HG02759 (cell line): ENCODE measurements at regions not wholly inside any gene's neighbourhood (a gene's known extent, or its start where the extent isn't known, plus 50 kb on each side); places are given as distances from the start of the nearest gene placed in this dataset.
A peak's percentile ranks its signal among the peaks of the same experiment; 100 is the strongest.
"Not testable (repeated sequence)": the region's sequence is repeated elsewhere in the genome, so short reads cannot be mapped to it uniquely, and the experiment has no call there.

ENCODE experiments used
- ATAC-seq: cut with Tn5 transposase; IDR thresholded peaks from one replicate; pipeline ENCODE4 v1.9.1; 2021; ENCODE audit warnings: mild to moderate bottlenecking, moderate library complexity; ENCODE audit not compliant: unreplicated experiment

DNA sequence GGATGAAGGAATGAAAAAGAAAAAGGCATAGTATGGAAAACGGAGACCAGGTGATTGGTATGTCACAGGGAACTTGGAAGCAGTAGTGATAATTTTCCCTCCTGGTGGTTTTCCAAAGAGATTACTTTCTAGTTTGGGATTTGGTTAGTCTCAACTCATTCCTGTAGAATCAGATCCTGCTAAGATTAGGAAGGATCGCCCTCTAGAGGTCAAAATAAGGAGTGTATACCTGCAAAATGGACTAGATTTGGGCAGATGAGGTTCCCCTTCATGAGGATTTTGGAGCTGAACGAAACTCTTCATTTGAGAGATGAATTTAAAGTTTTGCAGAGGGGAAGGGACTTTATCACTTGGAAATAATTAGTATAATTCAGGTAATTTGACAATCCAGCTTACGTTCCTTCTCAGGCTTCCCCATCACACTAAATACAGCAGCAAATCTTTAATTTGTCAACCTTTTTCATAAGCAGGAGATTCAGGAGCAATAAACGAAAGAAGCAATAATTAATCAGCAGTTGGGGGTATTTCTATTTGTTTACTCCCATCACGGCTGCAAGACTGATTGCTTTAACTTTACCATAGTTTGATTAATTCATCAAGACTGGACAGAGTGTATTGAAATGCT lies 65.2 kb downstream of the CCDC195 start:
- no peak for ATAC-seq

DNA sequence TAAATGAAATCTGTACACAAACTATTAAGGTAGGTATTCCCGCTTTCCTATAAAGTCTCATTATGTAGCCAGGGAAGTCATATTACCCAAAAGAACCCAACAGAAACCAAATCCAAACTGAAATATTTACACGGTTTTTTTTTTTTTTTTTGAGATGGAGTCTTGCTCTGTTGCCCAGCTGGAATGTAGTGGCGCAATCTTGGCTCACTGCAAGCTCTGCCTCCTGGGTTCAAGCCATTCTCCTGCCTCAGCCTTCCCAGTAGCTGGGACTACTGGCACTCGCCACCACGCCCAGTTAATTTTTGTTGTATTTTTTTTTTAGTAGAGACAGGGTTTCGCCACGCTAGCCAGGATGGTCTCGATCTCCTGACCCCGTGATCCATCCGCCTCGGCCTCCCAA lies 62.5 kb upstream of the CUL3 start:
- not testable (repeated sequence) for ATAC-seq

DNA sequence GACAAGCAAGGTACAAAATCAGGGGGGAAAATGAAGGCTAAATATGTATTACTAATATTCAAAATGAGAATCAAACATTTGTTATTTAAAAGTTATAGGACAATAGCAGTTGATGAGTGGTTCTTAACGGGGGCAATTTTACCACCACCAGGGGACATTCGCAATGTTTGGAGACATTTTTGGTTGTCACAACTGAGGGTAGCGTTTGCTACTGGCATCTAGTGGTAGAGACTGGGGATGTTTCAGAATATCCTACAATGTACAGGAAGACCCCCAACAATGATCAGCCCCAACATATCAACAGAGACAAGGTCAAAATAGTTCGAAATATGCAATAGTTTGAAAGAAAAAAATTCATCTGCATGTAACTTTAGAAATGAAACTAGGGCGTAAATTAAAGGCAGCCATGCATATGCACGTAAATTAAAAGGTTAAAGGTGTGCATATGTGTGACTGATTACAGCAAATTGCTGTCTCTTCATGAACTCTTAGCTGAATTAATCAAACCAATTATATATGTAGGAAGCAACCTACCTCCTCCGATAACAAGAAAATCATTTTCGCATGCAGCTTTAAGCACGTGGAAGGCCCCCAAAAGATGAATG lies 61.2 kb upstream of the CUL3 start:
- ATAC-seq: peak; percentile 61

- no peak for ATAC-seq
Measured at GRCh38 chr2:224645722-224646121, 60.6 kb upstream of the CUL3 start.

- ATAC-seq: no peak
Measured at GRCh38 chr2:224640679-224641078, 55.5 kb upstream of the CUL3 start.

DNA sequence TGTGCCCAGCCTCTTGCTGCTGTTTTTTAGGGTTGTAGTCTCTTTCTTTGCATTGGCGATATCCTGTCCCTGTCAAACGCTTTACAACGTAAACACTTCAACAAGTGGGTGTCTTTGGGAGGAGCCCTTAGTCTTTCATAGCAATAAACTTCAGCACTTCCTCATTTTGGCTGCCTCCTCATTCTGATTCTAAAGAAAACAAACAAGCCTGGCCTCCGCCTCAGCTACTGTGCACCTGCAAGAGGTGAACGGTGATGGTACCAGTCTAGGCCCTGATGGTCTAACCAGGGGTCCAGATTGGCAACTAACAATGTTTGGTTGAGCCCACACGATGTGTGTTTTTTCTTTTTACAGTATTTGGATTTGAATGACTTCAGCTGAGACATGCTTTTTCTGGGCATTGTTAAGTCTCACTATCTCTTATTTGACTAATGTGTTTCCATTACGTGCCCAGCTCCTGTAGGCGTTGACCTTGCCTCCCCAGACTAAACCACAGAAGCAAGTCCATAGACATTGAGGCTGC lies 53.2 kb upstream of the CUL3 start:
- ATAC-seq: peak; percentile 91
